DMS114 treated with DMSO at 0.1 percent for 48 hours (cell line): ENCODE measurements at regions not wholly inside any gene's neighbourhood (a gene's known extent, or its start where the extent isn't known, plus 50 kb on each side); places are given as distances from the start of the nearest gene placed in this dataset.
"Not testable (repeated sequence)": the region's sequence is repeated elsewhere in the genome, so short reads cannot be mapped to it uniquely, and the experiment has no call there.

Source experiments
- DNase-seq: peaks from one replicate; lab custom pipeline; 2025; ENCODE audit not compliant: unreplicated experiment; lab: John Stamatoyannopoulos, UW

DNA sequence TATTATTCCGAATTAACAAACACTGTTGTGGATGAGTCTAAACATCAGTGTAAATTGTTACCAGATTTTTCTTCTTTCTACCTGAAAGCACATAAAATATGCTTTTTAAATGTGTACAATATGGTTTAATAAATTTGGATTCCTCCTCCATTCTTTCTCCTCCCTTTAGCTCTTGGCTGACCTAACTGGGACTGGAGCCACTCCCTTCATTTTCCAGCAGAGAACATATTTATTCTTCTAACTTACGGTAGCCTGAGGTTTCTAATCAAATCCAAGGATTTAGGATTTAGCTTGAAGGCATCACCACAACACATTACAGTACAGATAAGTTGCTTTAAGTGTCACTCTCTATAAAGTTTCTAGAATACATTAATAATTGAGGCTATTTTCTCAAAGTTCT lies 88.2 kb upstream of the SEMA3C start:
- DNase-seq: no peak

DNA sequence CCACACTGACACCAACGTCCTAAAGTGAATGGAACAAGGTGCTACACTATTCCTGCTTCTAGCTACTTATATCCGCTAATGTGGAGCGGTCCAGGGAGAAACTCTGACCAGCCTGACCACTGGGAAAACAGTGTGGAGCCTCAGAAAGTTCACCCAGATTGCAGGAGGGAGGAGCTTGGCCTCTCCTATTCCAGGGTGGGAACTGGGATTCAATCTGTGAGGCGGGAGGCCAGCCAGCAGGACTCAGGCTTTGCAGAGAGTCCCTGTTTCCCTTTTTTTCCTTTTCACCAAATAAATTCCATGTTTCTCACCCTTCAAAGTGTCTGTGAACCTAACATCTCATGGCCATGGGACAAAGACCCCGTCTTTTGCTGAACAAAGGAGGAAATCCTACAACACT lies 86.4 kb upstream of the SEMA3C start:
- DNase-seq: no peak

- no peak for DNase-seq
These were observed 85.2 kb upstream of the SEMA3C start for GRCh38 chr7:81004098-81004497.

- no peak for DNase-seq
These were observed 84.5 kb upstream of the SEMA3C start for GRCh38 chr7:81003326-81003725.

DNA sequence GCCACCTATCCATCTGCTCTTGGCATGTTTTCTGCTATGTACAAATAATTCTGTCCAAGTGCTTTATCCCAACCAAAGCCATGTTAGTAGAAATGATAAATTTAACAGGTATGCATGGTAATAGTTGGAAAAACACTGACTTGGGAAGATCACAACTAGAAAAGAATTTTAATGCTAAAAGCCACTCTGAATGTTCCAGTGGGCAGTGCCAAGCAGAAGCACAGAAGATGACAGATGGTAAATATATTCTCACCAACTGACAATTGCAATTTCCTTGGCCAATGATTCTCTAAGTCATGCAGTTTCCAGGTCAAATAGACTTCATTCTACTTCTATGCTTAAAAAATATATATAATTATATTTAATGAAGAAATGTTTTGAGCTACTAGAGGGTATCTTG lies 83.6 kb upstream of the SEMA3C start:
- no peak for DNase-seq

GRCh38 chr7:80999771-81000170 lies 80.9 kb upstream of the SEMA3C start:
- DNase-seq: no peak

GRCh38 chr7:80999100-80999499 lies 80.2 kb upstream of the SEMA3C start:
- DNase-seq: no peak

GRCh38 chr7:80997841-80998240 lies 79.0 kb upstream of the SEMA3C start:
- no peak for DNase-seq

DNA sequence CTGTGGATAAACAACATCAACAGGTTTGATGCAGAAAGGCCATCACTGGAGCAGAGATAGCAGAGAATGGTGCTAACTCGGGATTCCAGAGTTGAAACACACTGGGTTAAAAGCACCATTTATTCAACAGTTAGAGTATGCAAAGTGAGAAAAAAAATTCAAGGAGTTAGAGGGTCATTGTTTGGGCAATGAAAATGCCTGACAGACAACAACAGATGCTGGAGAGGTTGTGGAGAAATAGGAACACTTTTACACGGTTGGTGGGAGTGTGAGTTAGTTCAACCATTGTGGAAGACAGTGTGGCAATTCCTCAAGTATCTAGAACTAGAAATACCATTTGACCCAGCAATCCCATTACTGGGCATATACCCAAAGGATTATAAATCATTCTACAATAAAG lies 77.4 kb upstream of the SEMA3C start:
- not testable (repeated sequence) for DNase-seq

DNA sequence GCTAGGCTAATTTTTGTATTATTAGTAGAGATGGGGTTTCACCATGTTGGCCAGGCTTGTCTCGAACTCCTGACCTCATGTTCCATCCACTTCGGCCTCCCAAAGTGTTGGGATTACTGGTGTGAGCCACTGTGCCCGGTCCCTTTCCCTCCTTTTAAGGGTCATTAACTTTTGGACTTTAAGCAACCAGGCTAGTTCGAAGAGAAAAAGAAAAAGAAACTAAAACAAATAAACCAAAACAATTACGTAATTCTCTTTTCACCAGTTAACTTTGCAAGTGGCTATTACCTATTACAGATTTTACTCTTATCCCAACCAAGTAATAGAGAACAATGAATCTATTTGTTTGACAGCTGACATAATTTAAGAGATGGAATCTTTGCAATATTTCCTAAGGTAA lies 72.8 kb upstream of the SEMA3C start:
- no peak for DNase-seq

GRCh38 chr7:80984619-80985018 lies 65.8 kb upstream of the SEMA3C start:
- DNase-seq: no peak

- DNase-seq: no peak
These were observed 62.6 kb upstream of the SEMA3C start for GRCh38 chr7:80981405-80981804.

- no peak for DNase-seq
These were observed 58.9 kb upstream of the SEMA3C start for GRCh38 chr7:80977751-80978150.

DNA sequence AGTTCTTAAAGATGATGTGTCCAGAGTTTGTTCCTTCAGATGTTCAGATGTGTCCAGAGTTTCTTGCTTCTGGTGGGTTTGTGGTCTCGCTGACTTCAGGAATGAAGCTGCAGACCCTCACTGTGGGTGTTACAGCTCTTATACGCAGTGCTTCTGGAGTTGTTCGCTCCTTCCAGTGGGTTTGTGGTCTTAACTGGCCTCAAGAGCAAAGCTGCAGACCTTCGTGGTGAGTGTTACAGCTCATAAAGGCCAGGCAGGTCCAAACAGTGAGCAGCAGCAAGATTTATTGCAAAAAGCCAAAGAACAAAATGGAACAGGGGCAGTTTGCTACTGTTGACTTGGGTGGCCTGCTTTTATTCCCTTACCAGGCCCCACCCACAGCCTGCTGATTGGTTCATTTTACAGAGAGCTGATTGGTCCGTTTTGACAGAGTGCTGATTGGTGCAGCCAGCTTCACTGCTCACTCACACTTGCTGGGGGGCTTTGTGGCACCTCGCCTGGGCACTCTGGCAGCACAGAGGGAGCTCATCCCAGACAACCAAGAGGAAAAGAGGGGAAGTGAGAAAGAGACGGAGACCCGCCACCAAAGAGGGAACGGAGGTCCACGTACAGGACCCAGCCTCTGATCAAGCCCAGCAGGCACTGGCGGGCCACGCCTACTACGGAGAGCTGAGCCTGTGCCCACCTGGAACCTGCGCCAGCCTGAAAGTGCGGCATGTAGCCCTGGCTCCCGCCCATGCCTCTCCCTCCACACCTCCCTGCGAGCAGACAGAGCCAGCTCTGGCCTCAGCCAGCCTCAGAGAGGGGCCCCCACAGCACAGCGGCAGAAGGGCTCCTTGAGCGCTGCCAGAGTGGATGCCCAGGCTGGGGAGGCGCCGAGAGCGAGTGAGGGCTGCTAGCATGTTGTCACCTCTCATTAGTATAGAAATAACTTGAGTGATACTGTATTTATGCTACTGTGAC lies 55.8 kb upstream of the SEMA3C start:
- no peak for DNase-seq

GRCh38 chr7:80971225-80971624 lies 52.4 kb upstream of the SEMA3C start:
- DNase-seq: no peak
